ENCODE measurements at regions not wholly inside any gene's neighbourhood (a gene's known extent, or its start where the extent isn't known, plus 50 kb on each side); places are given as distances from the start of the nearest gene placed in this dataset.

- no peak for TF ChIP-seq CTCF (IDR thresholded peaks at IDR 0.05 in 2 of 3, conservative IDR thresholded peaks at IDR 0.05 in 1 of 3; ENCODE audit: control insufficient read depth in 2 of 3, extremely low read depth in 1 of 3, insufficient read depth in 1 of 3, low read depth in 3 of 3, low read length in 3 of 3)
- TF ChIP-seq HDAC2 (IDR thresholded peaks at IDR 0.05) = no peak
- no peak for TF ChIP-seq E2F4 (IDR thresholded peaks at IDR 0.05; ENCODE audit: low read depth, low read length)
- no peak for TF ChIP-seq POLR2AphosphoS5 (IDR thresholded peaks at IDR 0.05; ENCODE audit: low read length)
- TF ChIP-seq POU2F2 (IDR thresholded peaks at IDR 0.05; ENCODE audit: borderline replicate concordance, low read depth, low read length) = no peak
- TF ChIP-seq REST (IDR thresholded peaks at IDR 0.05; ENCODE audit: low read depth, low read length) = no peak
- TF ChIP-seq MAX (IDR thresholded peaks at IDR 0.05; ENCODE audit: low read depth, low read length) = no peak
- no peak for TF ChIP-seq IRF3 (IDR thresholded peaks at IDR 0.05)
- no peak for TF ChIP-seq CEBPB (IDR thresholded peaks at IDR 0.05; ENCODE audit: borderline replicate concordance in 1 of 2, low read depth in 2 of 2, low read length in 2 of 2)
- TF ChIP-seq MLLT1 (IDR thresholded peaks at IDR 0.05) = no peak
- no peak for TF ChIP-seq BRCA1 (IDR thresholded peaks at IDR 0.05; ENCODE audit: low read depth, low read length)
- no peak for TF ChIP-seq EZH2 (IDR thresholded peaks at IDR 0.05; ENCODE audit: borderline replicate concordance, control insufficient read depth, low read depth, low read length)
- no peak for TF ChIP-seq ATF3 (IDR thresholded peaks at IDR 0.05; ENCODE audit: borderline replicate concordance, extremely low read depth, low read depth, low read length)
- no peak for TF ChIP-seq ZNF274 (IDR thresholded peaks at IDR 0.05; ENCODE audit: insufficient read depth, insufficient read length)
Observed at GRCh38 chr21:29477347-29477746, 178.6 kb downstream of the BACH1 start.
